Endodermal cell (in vitro differentiated cells): ENCODE measurements at regions not wholly inside any gene's neighbourhood (a gene's known extent, or its start where the extent isn't known, plus 50 kb on each side); places are given as distances from the start of the nearest gene placed in this dataset.

Experiments used
- DNase-seq: peaks from one replicate; pipeline ENCODE4 v3.0.0-alpha.2; 2017
- H3K27ac ChIP-seq: 2 replicates; pipeline ENCODE4 v1.5.1; 2013; ENCODE audit warnings: mild to moderate bottlenecking, low read depth, low read length, moderate library complexity
- H3K27me3 ChIP-seq: 2 replicates; pipeline ENCODE4 v1.6.1; 2013; ENCODE audit warnings: mild to moderate bottlenecking, low read length, moderate library complexity; ENCODE audit not compliant: insufficient read depth, control insufficient read depth, poor library complexity, severe bottlenecking
- H3K36me3 ChIP-seq: 2 replicates; pipeline ENCODE4 v1.7.0; 2013; ENCODE audit warnings: mild to moderate bottlenecking, low read length, moderate library complexity; ENCODE audit not compliant: control insufficient read depth, insufficient read depth
- H3K4me1 ChIP-seq: one replicate; pipeline ENCODE4 v1.7.0; 2013; ENCODE audit warnings: low read length; ENCODE audit not compliant: control insufficient read depth, insufficient read depth
- H3K4me3 ChIP-seq: 2 replicates; pipeline ENCODE4 v1.5.1; 2013; ENCODE audit warnings: mild to moderate bottlenecking, low read length, moderate library complexity
- H3K9ac ChIP-seq: 2 replicates; pipeline ENCODE4 v1.6.1; 2013; ENCODE audit warnings: mild to moderate bottlenecking, low read length, moderate library complexity; ENCODE audit not compliant: poor library complexity, severe bottlenecking; ENCODE audit errors: extremely low read depth
- H3K9me3 ChIP-seq: 2 replicates; pipeline ENCODE4 v1.6.1; 2013; ENCODE audit warnings: mild to moderate bottlenecking, low read length, moderate library complexity; ENCODE audit not compliant: control insufficient read depth
- H3K27ac Mint-ChIP-seq: 2 replicates; pipeline ENCODE4 v1.8.0; 2020; ENCODE audit warnings: mixed read lengths
- H3K27me3 Mint-ChIP-seq: 2 replicates; pipeline ENCODE4 v1.8.0; 2021; ENCODE audit warnings: mild to moderate bottlenecking, mixed read lengths; ENCODE audit not compliant: insufficient read depth
- H3K36me3 Mint-ChIP-seq: 2 replicates; pipeline ENCODE4 v1.8.0; 2020; ENCODE audit warnings: low read depth, mixed read lengths
- H3K4me1 Mint-ChIP-seq: 2 replicates; pipeline ENCODE4 v1.8.0; 2020; ENCODE audit warnings: mixed read lengths
- H3K4me3 Mint-ChIP-seq: 2 replicates; pipeline ENCODE4 v1.8.0; 2020; ENCODE audit warnings: mild to moderate bottlenecking, moderate library complexity, mixed read lengths
- H3K9me3 Mint-ChIP-seq: 2 replicates; pipeline ENCODE4 v1.8.0; 2020; ENCODE audit warnings: mild to moderate bottlenecking, mixed read lengths
- CTCF ChIP-seq: fragments of 200-600 bp; sonication (generic); conservative IDR thresholded peaks from 2 replicates; pipeline ENCODE4 v1.5.0; 2021; ENCODE audit warnings: antibody characterized with exemption, mild to moderate bottlenecking
- WGBS, 2 experiments: methylation state at CpG; one replicate each; pipeline versions ENCODE4 v1.1.5 to v1.1.7; 2013; ENCODE audit warnings: missing lambda C conversion rate in 2 of 2, mixed read lengths in 1 of 2; ENCODE audit not compliant: insufficient coverage in 1 of 2, insufficient read length in 1 of 2; 5-methylcytosine and 5-hydroxymethylcytosine counted together

- no CpG with 5 or more reads among the region's 1 CpG for WGBS, 2 experiments
These were observed 788.4 kb downstream of the AACS start for GRCh38 chr12:125853670-125854069.

GRCh38 chr12:125856366-125856765 is 791.1 kb downstream of the AACS start:
- Histone ChIP-seq H3K36me3 (no peaks in the 10 kb centered on the region), H3K9ac (no peak overlapping the region), H3K4me1 (no peaks in the 10 kb centered on the region), H3K27me3 (no peaks in the 10 kb centered on the region), H3K27ac (no peak overlapping the region), H3K4me3 (no peak overlapping the region), H3K9me3 (peaks cover 72% of the 10 kb centered on the region)
- WGBS, 2 experiments = 45 to 50% methylated on average over 2 to 3 of the region's 3 CpGs
- Mint-ChIP-seq H3K4me1 (peaks cover 8% of the 10 kb centered on the region), H3K36me3 (peaks cover 2% of the 10 kb centered on the region), H3K9me3 (peaks cover 5% of the 10 kb centered on the region), H3K27me3 (peaks cover 21% of the 10 kb centered on the region), H3K27ac (no peak overlapping the region), H3K4me3 (no peak overlapping the region)
- no peak for DNase-seq
- TF ChIP-seq CTCF = no peak

More at GRCh38 chr12:125853670-125854069, 788.4 kb downstream of the AACS start:
- Histone ChIP-seq H3K4me1 (no peaks in the 10 kb centered on the region), H3K36me3 (no peaks in the 10 kb centered on the region), H3K4me3 (no peak overlapping the region), H3K27me3 (no peaks in the 10 kb centered on the region), H3K27ac (no peak overlapping the region), H3K9ac (no peak overlapping the region), H3K9me3 (peaks cover 77% of the 10 kb centered on the region)
- Mint-ChIP-seq H3K4me1 (peaks cover 13% of the 10 kb centered on the region), H3K4me3 (no peak overlapping the region), H3K9me3 (no peaks in the 10 kb centered on the region), H3K36me3 (no peaks in the 10 kb centered on the region), H3K27me3 (no peaks in the 10 kb centered on the region), H3K27ac (no peak overlapping the region)
- DNase-seq = no peak
- no peak for TF ChIP-seq CTCF

- DNase-seq = peak; percentile 56
- Histone ChIP-seq H3K9me3 (peaks cover 67% of the 10 kb centered on the region), H3K36me3 (no peaks in the 10 kb centered on the region), H3K4me3 (no peak overlapping the region), H3K27ac (no peak overlapping the region), H3K27me3 (no peaks in the 10 kb centered on the region), H3K9ac (no peak overlapping the region), H3K4me1 (no peaks in the 10 kb centered on the region)
- peaks cover 21% of the 10 kb centered on the region for H3K27me3 Mint-ChIP-seq
- H3K4me3 Mint-ChIP-seq = no peak overlapping the region
- no peak overlapping the region for H3K27ac Mint-ChIP-seq
- WGBS, 2 experiments = 29% methylated on average over 1 of the region's 3 CpGs; no CpG with 5 or more reads in 1 of the 2 experiments
- H3K9me3 Mint-ChIP-seq = peaks cover 7% of the 10 kb centered on the region
- peaks cover 2% of the 10 kb centered on the region for H3K36me3 Mint-ChIP-seq
- peak; percentile 48 for TF ChIP-seq CTCF
- H3K4me1 Mint-ChIP-seq = peaks cover 8% of the 10 kb centered on the region
These were observed 791.7 kb downstream of the AACS start for GRCh38 chr12:125856896-125857295.
